ENCODE measurements at regions not wholly inside any gene's neighbourhood (a gene's known extent, or its start where the extent isn't known, plus 50 kb on each side); places are given as distances from the start of the nearest gene placed in this dataset.

- CTCF ChIA-PET (ENCODE audit: low intra/inter-chr PET ratio), result no interaction called here
- TF ChIP-seq ZFPM2 (CRISPR knock-in tag; IDR thresholded peaks at IDR 0.05) (no peak), BACH1 (tag; IDR thresholded peaks at IDR 0.05) (no peak), TFAM (CRISPR knock-in tag; conservative IDR thresholded peaks at IDR 0.05) (no peak), E2F3 (CRISPR knock-in tag; IDR thresholded peaks at IDR 0.05) (no peak), NR0B1 (IDR thresholded peaks at IDR 0.05; ENCODE audit: partially characterized antibody) (no peak), SETDB1 (IDR thresholded peaks at IDR 0.05; ENCODE audit: low read length) (no peak), ZFP91 (CRISPR knock-in tag; IDR thresholded peaks at IDR 0.05) (no peak), BRD9 (IDR thresholded peaks at IDR 0.05; ENCODE audit: low read depth, partially characterized antibody) (no peak), STAT6 (CRISPR knock-in tag; IDR thresholded peaks at IDR 0.05) (no peak), MXI1 (IDR thresholded peaks at IDR 0.05; ENCODE audit: low read depth, low read length) (no peak), NR4A1 (CRISPR knock-in tag; IDR thresholded peaks at IDR 0.05) (no peak), NR4A1 (tag; IDR thresholded peaks at IDR 0.05) (no peak), SREBF2 (CRISPR knock-in tag; IDR thresholded peaks at IDR 0.05) (no peak), CBX1 (IDR thresholded peaks at IDR 0.05; ENCODE audit: low read depth) (no peak), PRPF4 (IDR thresholded peaks at IDR 0.05; ENCODE audit: insufficient read depth, low read depth, low read length, poor library complexity, severe bottlenecking) (no peak), CEBPB (tag; IDR thresholded peaks at IDR 0.05) (no peak), CHD4 (IDR thresholded peaks at IDR 0.05; ENCODE audit: insufficient read depth, insufficient replicate concordance, low read depth, low read length, poor library complexity, severe bottlenecking) (no peak), ZBTB9 (CRISPR knock-in tag; IDR thresholded peaks at IDR 0.05) (no peak)
These were observed 269.8 kb downstream of the MBNL1 start for GRCh38 chr3:152538518-152538917.

More at GRCh38 chr3:152538518-152538917, 269.8 kb downstream of the MBNL1 start:
- FAIRE-seq (no peak), DNase-seq (ENCODE audit: extremely low read depth in 1 of 4, low spot score in 3 of 4) (no peak), ATAC-seq (no peak)
- H3K27ac ChIP-seq (ENCODE audit: extremely low read depth, low read depth, low read length), result no peak overlapping the region
- H3K79me2 ChIP-seq (ENCODE audit: control insufficient read depth, insufficient read depth, low read length), result no peaks in the 10 kb centered on the region
- no peak overlapping the region for H2AFZ ChIP-seq (ENCODE audit: low read depth, low read length)
- peaks cover 12% of the 10 kb centered on the region for H3K9me3 ChIP-seq (replicated peaks; ENCODE audit: control insufficient read depth, insufficient read depth, low read depth, low read length)
- intact Hi-C loops (cut with micrococcal nuclease) (no loop called here), in situ Hi-C loops (cut with MboI) (no loop called here)
- 57% methylated on average over 1 of the region's 1 CpG for WGBS (ENCODE audit: insufficient coverage, low coverage, missing lambda C conversion rate)
- no peak overlapping the region for H3K4me2 ChIP-seq (ENCODE audit: insufficient read depth, low read length)
- H3K27me3 ChIP-seq (ENCODE audit: control insufficient read depth in 2 of 2, insufficient read depth in 2 of 2, low read length in 2 of 2), result no peaks in the 10 kb centered on the region
- H3K4me3 ChIP-seq, result no peak overlapping the region
- H3K36me3 ChIP-seq (ENCODE audit: control insufficient read depth, insufficient read depth, low read length), result no peaks in the 10 kb centered on the region
- H3K9ac ChIP-seq (ENCODE audit: insufficient read depth in 1 of 2, low read depth in 2 of 2, low read length in 2 of 2), result no peak overlapping the region
- POLR2A ChIA-PET, result interaction anchor here (1.5 kb wide), 1 partner anchor 13 kb away, joined by 4 read pairs; no protein-coding TSS in a partner anchor
- BruUV-seq (replicated peaks), result no TSS peak
- H3K4me1 ChIP-seq (replicated peaks in 1 of 2; ENCODE audit: control insufficient read depth in 2 of 2, insufficient read depth in 2 of 2, low read length in 2 of 2), result no peaks in the 10 kb centered on the region
- no peaks in the 10 kb centered on the region for H3K9me1 ChIP-seq (ENCODE audit: control insufficient read depth, insufficient read depth, low read length)
- H4K20me1 ChIP-seq (replicated peaks; ENCODE audit: control insufficient read depth, insufficient read depth, low read length), result no peaks in the 10 kb centered on the region

All from K562 (cell line).